ENCODE measurements at regions not wholly inside any gene's neighbourhood (a gene's known extent, or its start where the extent isn't known, plus 50 kb on each side); places are given as distances from the start of the nearest gene placed in this dataset.
"Not testable (repeated sequence)": the region's sequence is repeated elsewhere in the genome, so short reads cannot be mapped to it uniquely, and the experiment has no call there.

- no CpG with 5 or more reads among the region's 1 CpG for WGBS, 2 donors (ENCODE audit: extremely low coverage in 2 of 2, insufficient read length in 2 of 2, insufficient replicate concordance in 1 of 2)
Measured at GRCh38 chr4:103400405-103400804, 202.3 kb upstream of the CENPE start.

DNA sequence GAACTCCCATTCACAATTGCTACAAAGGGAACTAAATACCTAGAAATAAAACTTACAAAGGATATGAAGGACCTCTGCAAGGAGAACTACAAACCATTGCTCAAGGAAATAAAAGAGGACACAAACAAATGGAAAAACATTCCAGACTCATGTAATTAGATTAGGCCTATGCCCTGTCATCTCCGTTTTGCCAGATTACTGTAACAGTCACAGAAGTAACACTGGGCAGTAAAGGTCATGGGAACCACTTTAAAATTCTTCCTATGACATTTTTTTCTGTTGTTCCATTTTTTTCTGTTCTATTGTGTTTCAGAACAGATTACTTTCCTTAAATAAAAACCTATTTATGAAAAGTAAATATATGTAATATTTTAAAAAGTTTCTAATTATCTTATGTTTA is 199.4 kb upstream of the CENPE start:
- no CpG with 5 or more reads among the region's 1 CpG for WGBS, 2 donors (ENCODE audit: extremely low coverage in 2 of 2, insufficient read length in 2 of 2, insufficient replicate concordance in 1 of 2)
- Histone ChIP-seq H3K79me1 (ENCODE audit: low read depth, low read length) (no peaks in the 10 kb centered on the region), H2BK5ac (ENCODE audit: low read length) (no peak overlapping the region), H2AK5ac (ENCODE audit: low read depth, low read length) (no peak overlapping the region), H3K14ac (ENCODE audit: low read length) (no peak overlapping the region), H2AFZ (ENCODE audit: low read length) (no peak overlapping the region), H3K4ac (ENCODE audit: low read length) (no peak overlapping the region), H3K9ac (ENCODE audit: low read depth, low read length, poor library complexity) (no peak overlapping the region), H3K27me3 (ENCODE audit: control insufficient read depth in 3 of 3, insufficient read depth in 3 of 3, low read depth in 1 of 3, low read length in 3 of 3) (no peaks in the 10 kb centered on the region), H3K23ac (ENCODE audit: low read depth, low read length, poor library complexity) (no peak overlapping the region), H4K91ac (ENCODE audit: low read depth, low read length, poor library complexity) (no peak overlapping the region), H3K9me3 (replicated peaks in 1 of 2; ENCODE audit: control insufficient read depth in 2 of 2, insufficient read depth in 1 of 2, low read depth in 1 of 2, low read length in 2 of 2) (no peaks in the 10 kb centered on the region), H3K27ac (replicated peaks; ENCODE audit: low read length) (no peak overlapping the region), H3K4me2 (ENCODE audit: insufficient read depth, low read length, poor library complexity, severe bottlenecking) (no peak overlapping the region), H2BK12ac (ENCODE audit: low read length) (no peak overlapping the region), H3K36me3 (replicated peaks in 1 of 2; ENCODE audit: control insufficient read depth in 2 of 2, insufficient read depth in 2 of 2, low read length in 2 of 2) (no peaks in the 10 kb centered on the region), H3K4me1 (ENCODE audit: control insufficient read depth in 2 of 2, insufficient read depth in 1 of 2, low read depth in 1 of 2, low read length in 2 of 2) (peaks cover 2% of the 10 kb centered on the region in 2 donors), H3K18ac (ENCODE audit: low read length) (no peak overlapping the region), H2BK15ac (ENCODE audit: low read length) (no peak overlapping the region), H2BK120ac (ENCODE audit: low read depth, low read length) (no peak overlapping the region), H4K8ac (ENCODE audit: low read depth, low read length) (no peak overlapping the region), H3K4me3 (ENCODE audit: low read length in 2 of 2) (no peak overlapping the region)
- no peak for DNase-seq (ENCODE audit: low spot score)

More at GRCh38 chr4:103400405-103400804, 202.3 kb upstream of the CENPE start:
- Histone ChIP-seq H2BK5ac (ENCODE audit: low read length) (no peak overlapping the region), H3K9ac (ENCODE audit: low read depth, low read length, poor library complexity) (no peak overlapping the region), H4K91ac (ENCODE audit: low read depth, low read length, poor library complexity) (no peak overlapping the region), H2AK5ac (ENCODE audit: low read depth, low read length) (no peak overlapping the region), H3K4me1 (ENCODE audit: control insufficient read depth in 2 of 2, insufficient read depth in 1 of 2, low read depth in 1 of 2, low read length in 2 of 2) (peaks cover 2% of the 10 kb centered on the region in 2 donors), H2BK15ac (ENCODE audit: low read length) (no peak overlapping the region), H3K27ac (replicated peaks; ENCODE audit: low read length) (no peak overlapping the region), H3K27me3 (ENCODE audit: control insufficient read depth in 3 of 3, insufficient read depth in 3 of 3, low read depth in 1 of 3, low read length in 3 of 3) (no peaks in the 10 kb centered on the region), H2BK120ac (ENCODE audit: low read depth, low read length) (no peak overlapping the region), H3K9me3 (replicated peaks in 1 of 2; ENCODE audit: control insufficient read depth in 2 of 2, insufficient read depth in 1 of 2, low read depth in 1 of 2, low read length in 2 of 2) (no peaks in the 10 kb centered on the region), H2AFZ (ENCODE audit: low read length) (peak overlapping the region; percentile 42), H3K23ac (ENCODE audit: low read depth, low read length, poor library complexity) (no peak overlapping the region), H3K4me3 (ENCODE audit: low read length in 2 of 2) (no peak overlapping the region), H3K36me3 (replicated peaks in 1 of 2; ENCODE audit: control insufficient read depth in 2 of 2, insufficient read depth in 2 of 2, low read length in 2 of 2) (no peaks in the 10 kb centered on the region), H2BK12ac (ENCODE audit: low read length) (no peak overlapping the region), H3K14ac (ENCODE audit: low read length) (no peak overlapping the region), H3K18ac (ENCODE audit: low read length) (no peak overlapping the region), H3K79me1 (ENCODE audit: low read depth, low read length) (no peaks in the 10 kb centered on the region), H3K4me2 (ENCODE audit: insufficient read depth, low read length, poor library complexity, severe bottlenecking) (no peak overlapping the region), H3K4ac (ENCODE audit: low read length) (no peak overlapping the region), H4K8ac (ENCODE audit: low read depth, low read length) (no peak overlapping the region)
- no peak for DNase-seq (ENCODE audit: low spot score)

DNA sequence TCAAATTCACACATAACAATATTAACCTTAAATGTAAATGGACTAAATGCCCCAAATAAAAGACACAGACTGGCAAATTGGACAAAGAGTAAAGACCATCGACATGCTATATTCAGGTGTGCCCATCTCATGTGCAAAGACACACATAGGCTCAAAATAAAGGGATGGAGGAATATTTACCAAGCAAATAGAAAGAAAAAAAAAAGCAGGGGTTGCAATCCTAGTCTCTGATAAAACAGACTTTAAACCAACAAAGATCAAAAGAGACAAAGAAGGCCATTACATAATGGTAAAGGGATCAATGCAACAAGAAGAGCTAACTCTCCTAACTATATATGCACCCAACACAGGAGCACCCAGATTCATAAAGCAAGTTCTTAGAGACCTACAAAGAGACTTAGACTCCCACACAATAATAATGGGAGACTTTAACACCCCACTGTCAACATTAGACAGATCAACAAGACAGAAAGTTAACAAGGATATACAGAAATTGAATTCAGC is 189.4 kb upstream of the CENPE start:
- not testable (repeated sequence) for H4K8ac ChIP-seq (ENCODE audit: low read depth, low read length); H3K23ac ChIP-seq (ENCODE audit: low read depth, low read length, poor library complexity); H3K4me2 ChIP-seq (ENCODE audit: insufficient read depth, low read length, poor library complexity, severe bottlenecking); H2BK15ac ChIP-seq (ENCODE audit: low read length); H3K4ac ChIP-seq (ENCODE audit: low read length); H2BK5ac ChIP-seq (ENCODE audit: low read length); H3K9me3 ChIP-seq (replicated peaks in 1 of 2; ENCODE audit: control insufficient read depth in 2 of 2, insufficient read depth in 1 of 2, low read depth in 1 of 2, low read length in 2 of 2); DNase-seq (ENCODE audit: low spot score); H3K4me3 ChIP-seq (ENCODE audit: low read length in 2 of 2); H3K79me1 ChIP-seq (ENCODE audit: low read depth, low read length); H2AK5ac ChIP-seq (ENCODE audit: low read depth, low read length); H2AFZ ChIP-seq (ENCODE audit: low read length); H3K27me3 ChIP-seq (ENCODE audit: control insufficient read depth in 3 of 3, insufficient read depth in 3 of 3, low read depth in 1 of 3, low read length in 3 of 3); H3K9ac ChIP-seq (ENCODE audit: low read depth, low read length, poor library complexity); H3K36me3 ChIP-seq (replicated peaks in 1 of 2; ENCODE audit: control insufficient read depth in 2 of 2, insufficient read depth in 2 of 2, low read length in 2 of 2); H3K4me1 ChIP-seq (ENCODE audit: control insufficient read depth in 2 of 2, insufficient read depth in 1 of 2, low read depth in 1 of 2, low read length in 2 of 2); H3K18ac ChIP-seq (ENCODE audit: low read length); H4K91ac ChIP-seq (ENCODE audit: low read depth, low read length, poor library complexity); H3K14ac ChIP-seq (ENCODE audit: low read length); H3K27ac ChIP-seq (replicated peaks; ENCODE audit: low read length); H2BK12ac ChIP-seq (ENCODE audit: low read length); H2BK120ac ChIP-seq (ENCODE audit: low read depth, low read length)
- no CpG with 5 or more reads among the region's 1 CpG for WGBS, 2 donors (ENCODE audit: extremely low coverage in 2 of 2, insufficient read length in 2 of 2, insufficient replicate concordance in 1 of 2)

DNA sequence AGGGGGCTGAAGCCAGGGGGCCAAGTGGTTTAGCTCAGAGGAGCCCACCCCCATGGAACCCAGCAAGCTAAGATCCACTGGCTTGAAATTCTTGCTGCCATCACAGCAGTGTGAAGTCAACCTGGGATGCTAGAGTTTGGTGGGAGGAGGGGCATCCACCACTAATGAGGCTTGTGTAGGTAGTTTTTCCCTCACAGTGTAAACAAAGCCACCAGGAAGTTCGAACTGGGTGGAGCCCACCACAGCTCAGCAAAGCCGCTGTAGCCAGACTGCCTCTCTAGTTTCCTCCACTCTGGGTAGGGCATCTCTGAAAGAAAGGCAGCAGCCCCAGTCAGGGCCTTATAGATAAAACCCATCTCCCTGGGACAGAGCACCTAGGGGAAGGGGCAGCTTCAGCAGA is 187.4 kb upstream of the CENPE start:
- H3K18ac ChIP-seq (ENCODE audit: low read length); H3K9me3 ChIP-seq (replicated peaks in 1 of 2; ENCODE audit: control insufficient read depth in 2 of 2, insufficient read depth in 1 of 2, low read depth in 1 of 2, low read length in 2 of 2); H2BK12ac ChIP-seq (ENCODE audit: low read length); H4K8ac ChIP-seq (ENCODE audit: low read depth, low read length); H2AFZ ChIP-seq (ENCODE audit: low read length); H4K91ac ChIP-seq (ENCODE audit: low read depth, low read length, poor library complexity); H3K36me3 ChIP-seq (replicated peaks in 1 of 2; ENCODE audit: control insufficient read depth in 2 of 2, insufficient read depth in 2 of 2, low read length in 2 of 2); H3K23ac ChIP-seq (ENCODE audit: low read depth, low read length, poor library complexity); H2AK5ac ChIP-seq (ENCODE audit: low read depth, low read length); H2BK120ac ChIP-seq (ENCODE audit: low read depth, low read length); H3K4ac ChIP-seq (ENCODE audit: low read length); H3K14ac ChIP-seq (ENCODE audit: low read length); H3K4me1 ChIP-seq (ENCODE audit: control insufficient read depth in 2 of 2, insufficient read depth in 1 of 2, low read depth in 1 of 2, low read length in 2 of 2); H3K4me2 ChIP-seq (ENCODE audit: insufficient read depth, low read length, poor library complexity, severe bottlenecking); H3K27ac ChIP-seq (replicated peaks; ENCODE audit: low read length); H2BK5ac ChIP-seq (ENCODE audit: low read length); DNase-seq (ENCODE audit: low spot score); H3K79me1 ChIP-seq (ENCODE audit: low read depth, low read length); H3K27me3 ChIP-seq (ENCODE audit: control insufficient read depth in 3 of 3, insufficient read depth in 3 of 3, low read depth in 1 of 3, low read length in 3 of 3); H2BK15ac ChIP-seq (ENCODE audit: low read length); H3K4me3 ChIP-seq (ENCODE audit: low read length in 2 of 2); H3K9ac ChIP-seq (ENCODE audit: low read depth, low read length, poor library complexity): not testable (repeated sequence)
- WGBS, 2 donors (ENCODE audit: extremely low coverage in 2 of 2, insufficient read length in 2 of 2, insufficient replicate concordance in 1 of 2), result no CpG with 5 or more reads among the region's 2 CpGs
